Thyroid gland (tissue), 4 donors: ENCODE measurements at regions not wholly inside any gene's neighbourhood (a gene's known extent, or its start where the extent isn't known, plus 50 kb on each side); places are given as distances from the start of the nearest gene placed in this dataset.

ENCODE experiments used
- DNase-seq, 2 donors: peaks; one replicate each; pipeline ENCODE4 v3.0.0-alpha.2; 2019
- H3K27ac ChIP-seq, 3 donors: fragments of 200-600 bp; sonication (generic); 1 replicate in 2 of 3; 2 replicates in 1 of 3; pipeline ENCODE4 v1.5.1; 2016 to 2019; ENCODE audit warnings: mild to moderate bottlenecking in 1 of 3, moderate library complexity in 1 of 3
- H3K27me3 ChIP-seq: fragments of 200-600 bp; sonication (generic); one replicate; pipeline ENCODE4 v1.5.1; 2019
- H3K36me3 ChIP-seq, 2 donors: fragments of 200-600 bp; sonication (generic); one replicate each; pipeline ENCODE4 v1.5.1; 2016 to 2019
- H3K4me1 ChIP-seq, 2 donors: fragments of 200-600 bp; sonication (generic); one replicate each; pipeline ENCODE4 v1.5.1; 2017 to 2019
- H3K4me3 ChIP-seq, 3 donors: fragments of 200-600 bp; sonication (generic); replicated peaks in 1 of 3; 1 replicate in 2 of 3; 2 replicates in 1 of 3; pipeline ENCODE4 v1.5.1; 2016; ENCODE audit warnings: mild to moderate bottlenecking in 1 of 3
- H3K9me3 ChIP-seq: fragments of 200-600 bp; sonication (generic); one replicate; pipeline ENCODE4 v1.5.1; 2017
- POLR2A ChIP-seq, 2 donors: fragments of 450-650 bp; IDR thresholded peaks; one replicate each; pipeline ENCODE4 v1.6.1; 2017; ENCODE audit warnings: antibody characterized with exemption in 2 of 2, mild to moderate bottlenecking in 2 of 2, moderate library complexity in 1 of 2
- WGBS, 2 donors: methylation state at CpG; one replicate each; pipeline ENCODE4 v1.1.5; 2017; 5-methylcytosine and 5-hydroxymethylcytosine counted together
- intact Hi-C: fragments of 100-400 bp; cut with DNase I; formaldehyde crosslinking; loops from one replicate; pipeline ENCODE4 v1.15.1; 2023
- TF ChIP-seq, protein P1 (sequence below), 6 experiments: fragments of 200-600 bp in 3 of 6; fragments of 450-650 bp in 3 of 6; sonication (generic) in 3 of 6; IDR thresholded peaks; one replicate each; pipeline ENCODE4 v1.5.1; 2016 to 2019; ENCODE audit warnings: antibody characterized with exemption in 6 of 6, mild to moderate bottlenecking in 2 of 6, inconsistent platforms in 1 of 6, moderate library complexity in 1 of 6

DNA sequence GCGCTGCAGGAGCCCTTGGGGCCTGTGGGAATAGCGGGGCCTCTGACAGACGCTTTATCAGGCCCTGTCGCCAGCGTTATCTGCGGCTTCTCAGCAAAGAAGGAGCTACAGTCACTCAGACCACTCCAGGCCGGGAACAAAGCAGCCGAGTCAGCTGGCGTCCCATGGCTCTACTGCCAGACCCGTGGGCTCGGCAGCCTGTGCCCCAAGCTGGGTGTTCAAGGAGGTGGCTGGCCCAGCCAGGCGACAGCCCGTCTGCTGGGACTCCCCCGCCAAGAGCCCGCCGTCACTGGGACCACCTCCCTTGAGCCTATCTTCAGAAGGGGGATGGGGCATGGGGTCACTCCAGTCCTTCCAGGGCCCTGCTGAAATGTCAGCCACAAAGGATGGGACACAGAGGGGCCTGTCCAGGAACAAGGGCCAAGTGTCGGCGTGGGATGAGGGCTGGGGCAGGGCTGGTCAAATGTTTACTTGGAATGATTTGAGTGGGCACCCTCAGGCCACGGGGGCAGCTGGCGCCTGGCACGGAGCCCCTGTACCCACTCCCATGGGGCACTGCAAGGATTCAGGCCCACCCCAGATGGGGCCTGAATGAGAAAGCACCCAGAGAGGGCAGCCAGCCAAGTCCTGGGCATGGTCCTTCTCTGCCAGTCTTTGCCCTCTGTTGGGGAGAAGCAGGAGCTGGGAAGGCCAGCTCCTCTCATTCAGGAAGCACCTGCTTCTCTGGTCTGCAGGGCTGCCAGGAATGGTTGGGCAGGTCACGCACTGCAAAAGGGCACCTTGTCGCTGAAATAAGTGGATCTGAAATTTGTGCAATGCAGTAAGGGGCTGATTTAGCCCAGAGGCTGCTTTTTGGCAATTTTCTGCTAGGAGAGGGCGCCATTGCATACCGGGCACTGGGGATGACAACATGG is 148.3 kb downstream of the SMAD6 start:
- peak in 1 of 2 donors; percentile 24 for DNase-seq
- H3K27ac ChIP-seq: peak overlapping the region in 1 of 3 donors; percentile 38
- H3K4me1 ChIP-seq: peaks cover 7 to 16% of the 10 kb centered on the region in 2 donors
- H3K36me3 ChIP-seq: no peaks in the 10 kb centered on the region
- no peak for TF ChIP-seq POLR2A (IDR thresholded peaks at IDR 0.05)
- TF ChIP-seq, protein P1, sequence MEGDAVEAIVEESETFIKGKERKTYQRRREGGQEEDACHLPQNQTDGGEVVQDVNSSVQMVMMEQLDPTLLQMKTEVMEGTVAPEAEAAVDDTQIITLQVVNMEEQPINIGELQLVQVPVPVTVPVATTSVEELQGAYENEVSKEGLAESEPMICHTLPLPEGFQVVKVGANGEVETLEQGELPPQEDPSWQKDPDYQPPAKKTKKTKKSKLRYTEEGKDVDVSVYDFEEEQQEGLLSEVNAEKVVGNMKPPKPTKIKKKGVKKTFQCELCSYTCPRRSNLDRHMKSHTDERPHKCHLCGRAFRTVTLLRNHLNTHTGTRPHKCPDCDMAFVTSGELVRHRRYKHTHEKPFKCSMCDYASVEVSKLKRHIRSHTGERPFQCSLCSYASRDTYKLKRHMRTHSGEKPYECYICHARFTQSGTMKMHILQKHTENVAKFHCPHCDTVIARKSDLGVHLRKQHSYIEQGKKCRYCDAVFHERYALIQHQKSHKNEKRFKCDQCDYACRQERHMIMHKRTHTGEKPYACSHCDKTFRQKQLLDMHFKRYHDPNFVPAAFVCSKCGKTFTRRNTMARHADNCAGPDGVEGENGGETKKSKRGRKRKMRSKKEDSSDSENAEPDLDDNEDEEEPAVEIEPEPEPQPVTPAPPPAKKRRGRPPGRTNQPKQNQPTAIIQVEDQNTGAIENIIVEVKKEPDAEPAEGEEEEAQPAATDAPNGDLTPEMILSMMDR (IDR thresholded peaks at IDR 0.05): no peak
- no peaks in the 10 kb centered on the region for H3K27me3 ChIP-seq
- H3K4me3 ChIP-seq: no peak overlapping the region
- whole genome bisulfite sequencing, 2 donors: 84 to 88% methylated on average over 9 to 19 of the region's 25 CpGs
- no peaks in the 10 kb centered on the region for H3K9me3 ChIP-seq
- intact Hi-C loops: loop anchor here (5.0 kb wide), 2 partner anchors 233 to 248 kb away; no protein-coding TSS in a partner anchor

DNA sequence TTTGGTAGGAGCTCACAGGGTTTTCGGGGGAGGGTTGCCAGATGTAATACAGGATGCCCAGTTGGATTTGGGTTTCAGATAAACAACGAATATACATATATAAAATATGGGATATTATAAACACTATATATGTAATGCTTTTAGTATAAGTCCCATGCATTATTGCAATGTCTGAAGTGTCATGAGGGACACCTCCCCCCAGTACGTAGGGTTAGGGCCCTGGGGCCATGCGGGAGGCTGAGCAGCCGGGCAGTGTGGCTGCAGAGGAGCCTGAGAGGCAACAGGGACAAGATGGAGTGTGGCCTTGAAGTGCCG is 148.9 kb downstream of the SMAD6 start:
- peaks cover 7 to 16% of the 10 kb centered on the region in 2 donors for H3K4me1 ChIP-seq
- H3K27ac ChIP-seq: peak overlapping the region in 1 of 3 donors; percentile 49
- H3K9me3 ChIP-seq: no peaks in the 10 kb centered on the region
- H3K4me3 ChIP-seq: no peak overlapping the region
- DNase-seq: no peak
- no peaks in the 10 kb centered on the region for H3K36me3 ChIP-seq
- H3K27me3 ChIP-seq: no peaks in the 10 kb centered on the region
- 22 to 26% methylated on average over 6 of the region's 6 CpGs for WGBS, 2 donors
- no peak for TF ChIP-seq POLR2A (IDR thresholded peaks at IDR 0.05)
- intact Hi-C loops: loop anchor here (5.0 kb wide), 2 partner anchors 234 to 249 kb away; no protein-coding TSS in a partner anchor

DNA sequence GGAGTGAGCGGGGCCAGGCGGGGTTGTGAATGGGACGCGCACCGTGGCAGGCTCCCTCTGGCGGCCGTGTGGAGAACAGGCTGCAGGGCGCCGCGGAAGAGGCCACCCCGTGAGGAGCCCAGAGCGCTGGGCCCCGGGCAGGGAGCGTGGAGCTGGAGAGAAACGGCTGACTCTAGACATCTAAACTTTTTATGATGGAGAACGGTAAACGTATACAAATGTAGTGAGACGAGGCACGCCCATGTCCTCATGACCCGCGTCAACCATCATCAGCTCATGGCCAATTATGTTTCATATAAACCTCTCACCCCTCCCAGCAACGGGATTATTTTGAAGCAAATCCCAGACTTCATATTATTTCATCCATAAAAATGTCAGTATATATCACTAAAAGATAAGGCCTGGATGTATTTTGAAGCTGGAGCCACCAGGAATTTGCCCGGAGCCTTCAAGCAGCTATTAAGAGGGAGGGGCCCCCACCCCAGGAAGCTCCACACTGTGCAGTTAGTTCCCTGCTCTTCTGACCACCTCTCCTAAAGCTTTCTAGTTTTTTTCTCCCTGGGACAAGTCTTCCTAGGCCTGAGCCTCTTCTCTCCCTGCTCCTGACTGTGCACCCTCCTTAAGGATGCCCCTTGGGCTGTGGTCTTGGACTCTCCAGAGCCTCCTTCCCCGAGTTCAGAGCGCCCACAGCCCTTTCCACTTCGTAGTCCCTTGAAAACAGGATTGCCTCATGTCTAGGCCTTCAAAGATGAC is 149.5 kb downstream of the SMAD6 start:
- Histone ChIP-seq H3K4me3 (no peak overlapping the region), H3K36me3 (no peaks in the 10 kb centered on the region)

DNA sequence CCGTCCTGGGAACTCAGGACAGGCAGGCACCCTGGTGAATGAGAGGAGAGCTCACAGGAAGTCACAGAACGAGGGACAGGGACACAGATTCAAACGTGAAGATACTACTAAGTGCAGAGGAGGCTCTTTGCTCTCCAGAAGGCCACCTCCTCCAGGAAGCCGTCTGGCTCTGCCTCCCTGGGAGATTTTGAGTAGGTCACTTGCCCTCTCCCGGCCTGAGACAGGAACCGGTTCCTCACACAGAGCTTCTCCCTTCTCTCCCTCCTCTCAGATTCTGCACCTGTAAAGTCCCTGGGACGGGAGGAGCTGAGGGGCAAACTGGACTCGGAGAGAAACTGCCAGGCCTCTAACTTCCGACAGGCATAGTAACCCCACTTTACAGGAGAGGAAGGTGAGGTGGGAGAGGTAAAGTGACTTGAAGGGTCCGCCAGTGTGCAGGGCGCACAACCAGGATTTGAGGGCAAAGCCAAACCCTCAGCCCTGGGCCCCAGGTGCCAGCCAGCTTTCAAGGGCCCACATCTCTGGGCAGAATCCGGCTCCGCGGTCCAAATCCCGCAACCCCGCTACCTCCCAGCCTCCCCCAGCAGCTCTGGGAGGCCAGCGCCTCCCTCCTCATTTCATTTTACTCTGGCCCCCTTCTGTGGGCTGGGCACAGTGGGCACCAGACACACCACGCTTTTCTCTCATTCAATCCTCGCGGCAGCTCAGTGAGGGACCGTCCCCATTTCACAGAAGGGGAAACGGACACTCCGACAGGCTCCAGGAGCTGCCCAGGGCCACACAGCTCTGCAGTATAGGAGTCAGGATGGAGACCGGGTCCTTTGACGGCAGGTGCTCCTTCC is 150.2 kb downstream of the SMAD6 start:
- no peak for DNase-seq
- Histone ChIP-seq H3K36me3 (no peaks in the 10 kb centered on the region), H3K9me3 (no peaks in the 10 kb centered on the region), H3K27ac (no peak overlapping the region), H3K4me3 (no peak overlapping the region), H3K27me3 (no peaks in the 10 kb centered on the region), H3K4me1 (peaks cover 7 to 16% of the 10 kb centered on the region in 2 donors)
- WGBS, 2 donors: 93 to 97% methylated on average over 24 to 25 of the region's 25 CpGs
- intact Hi-C loops: loop anchor here (5.0 kb wide), 2 partner anchors 235 to 250 kb away; no protein-coding TSS in a partner anchor
- no peak for TF ChIP-seq POLR2A (IDR thresholded peaks at IDR 0.05)
- TF ChIP-seq, protein P1 (IDR thresholded peaks at IDR 0.05): no peak

More for the DNA sequence above, 149.5 kb downstream of the SMAD6 start:
- H3K27ac ChIP-seq: peak overlapping the region in 1 of 3 donors; percentile 49
- 23 to 25% methylated on average over 25 to 26 of the region's 26 CpGs for WGBS, 2 donors
- TF ChIP-seq, protein P1 (IDR thresholded peaks at IDR 0.05): peak; percentile 86 to 98 (median 96)
- TF ChIP-seq POLR2A (IDR thresholded peaks at IDR 0.05): no peak
- DNase-seq: peak; percentile 88 to 92
- intact Hi-C loops: loop anchor here (5.0 kb wide), 2 partner anchors 234 to 249 kb away; no protein-coding TSS in a partner anchor
- no peaks in the 10 kb centered on the region for H3K9me3 ChIP-seq
- peaks cover 7 to 16% of the 10 kb centered on the region in 2 donors for H3K4me1 ChIP-seq
- no peaks in the 10 kb centered on the region for H3K27me3 ChIP-seq
